ENCODE measurements at regions not wholly inside any gene's neighbourhood (a gene's known extent, or its start where the extent isn't known, plus 50 kb on each side); places are given as distances from the start of the nearest gene placed in this dataset.

- TF ChIP-seq CTCF (IDR thresholded peaks at IDR 0.05; ENCODE audit: insufficient read depth, low read length) (no peak), POLR2AphosphoS5 (IDR thresholded peaks at IDR 0.05; ENCODE audit: low read depth) (no peak)
Measured at GRCh38 chr1:244239261-244239770, 188.2 kb downstream of the ZBTB18 start.
